ENCODE measurements at regions not wholly inside any gene's neighbourhood (a gene's known extent, or its start where the extent isn't known, plus 50 kb on each side); places are given as distances from the start of the nearest gene placed in this dataset.

DNA sequence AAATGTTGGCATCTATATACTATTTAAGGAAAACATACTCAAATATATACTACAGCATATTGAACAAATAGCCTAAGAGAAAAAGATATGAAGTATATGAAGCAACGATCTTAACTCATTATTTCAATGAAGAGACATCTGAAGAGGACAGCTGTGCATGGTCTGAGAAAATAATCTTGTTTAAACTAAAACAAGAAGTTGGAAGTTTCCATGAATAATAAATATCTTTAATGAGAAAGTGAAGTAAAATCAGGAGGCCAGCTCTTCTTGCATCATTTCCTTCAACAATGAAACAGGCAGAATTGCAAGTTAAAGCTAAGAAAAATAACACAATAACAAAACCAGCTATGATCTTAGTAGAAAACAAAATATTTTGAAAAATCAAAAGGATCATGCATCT lies 1265.4 kb upstream of the MAP3K7 start:
- no peak for DNase-seq

DNA sequence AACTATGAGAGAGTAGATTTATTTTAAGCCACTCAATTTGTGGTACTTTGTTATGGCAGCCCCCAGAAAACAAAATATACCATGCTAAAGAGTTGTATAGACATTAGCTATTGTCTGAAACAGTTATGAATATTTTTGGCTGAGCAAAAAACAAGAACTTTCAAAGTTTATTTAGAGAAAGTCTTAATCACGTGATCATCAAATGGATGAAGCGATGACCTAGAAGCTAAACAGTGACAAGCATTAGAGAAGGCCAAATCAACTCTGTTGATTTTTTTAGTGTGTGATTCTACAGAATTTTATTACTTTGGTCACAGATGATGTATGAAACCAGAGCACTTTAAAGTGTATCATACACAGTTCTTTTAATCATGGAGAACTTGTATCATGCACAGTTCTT lies 1247.9 kb upstream of the MAP3K7 start:
- no peak for DNase-seq

GRCh38 chr6:91827151-91827550 lies 1240.3 kb upstream of the MAP3K7 start:
- DNase-seq: no peak

DNA sequence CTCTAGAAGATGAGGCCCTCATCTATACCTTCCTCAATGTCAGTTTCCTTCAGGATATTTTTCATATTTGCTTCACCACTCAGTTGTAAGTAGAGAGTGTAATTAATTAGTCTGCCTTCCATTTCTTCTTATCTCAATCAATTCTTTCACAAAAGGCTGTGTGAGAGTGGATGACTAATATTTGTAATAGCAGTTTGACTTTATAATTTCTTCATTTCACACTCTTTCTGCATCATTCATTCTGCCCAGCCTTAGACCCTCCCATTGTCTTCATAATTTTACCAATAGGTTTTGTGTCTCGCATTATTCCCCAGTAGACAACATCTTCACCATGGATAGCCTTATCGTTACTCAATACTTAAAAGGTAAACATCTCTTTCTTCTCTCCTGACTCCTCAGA lies 1239.3 kb upstream of the MAP3K7 start:
- DNase-seq: no peak

DNA sequence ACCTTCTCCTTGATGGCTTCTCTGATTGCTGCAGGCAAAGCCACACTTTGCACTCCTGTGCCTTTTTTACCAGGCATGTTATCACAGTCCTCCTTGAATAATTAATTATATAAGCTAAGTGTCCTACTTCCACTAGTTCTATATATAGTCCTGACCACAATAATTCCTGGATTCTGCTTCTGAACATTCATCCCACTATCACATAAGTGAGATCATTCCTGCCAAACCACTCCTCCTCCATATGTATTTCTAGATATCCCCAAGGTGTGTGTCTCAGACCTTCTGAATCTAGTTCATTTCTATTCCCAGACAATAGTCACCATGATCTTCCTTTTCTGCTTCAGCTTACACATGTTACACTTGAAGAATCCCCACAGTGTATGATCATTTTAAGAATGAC lies 1237.5 kb upstream of the MAP3K7 start:
- DNase-seq: no peak

- no peak for DNase-seq
Measured at GRCh38 chr6:91822581-91822980, 1235.7 kb upstream of the MAP3K7 start.

- DNase-seq: no peak
Measured at GRCh38 chr6:91816335-91816734, 1229.5 kb upstream of the MAP3K7 start.

- no peak for DNase-seq
Measured at GRCh38 chr6:91813641-91814040, 1226.8 kb upstream of the MAP3K7 start.

DNA sequence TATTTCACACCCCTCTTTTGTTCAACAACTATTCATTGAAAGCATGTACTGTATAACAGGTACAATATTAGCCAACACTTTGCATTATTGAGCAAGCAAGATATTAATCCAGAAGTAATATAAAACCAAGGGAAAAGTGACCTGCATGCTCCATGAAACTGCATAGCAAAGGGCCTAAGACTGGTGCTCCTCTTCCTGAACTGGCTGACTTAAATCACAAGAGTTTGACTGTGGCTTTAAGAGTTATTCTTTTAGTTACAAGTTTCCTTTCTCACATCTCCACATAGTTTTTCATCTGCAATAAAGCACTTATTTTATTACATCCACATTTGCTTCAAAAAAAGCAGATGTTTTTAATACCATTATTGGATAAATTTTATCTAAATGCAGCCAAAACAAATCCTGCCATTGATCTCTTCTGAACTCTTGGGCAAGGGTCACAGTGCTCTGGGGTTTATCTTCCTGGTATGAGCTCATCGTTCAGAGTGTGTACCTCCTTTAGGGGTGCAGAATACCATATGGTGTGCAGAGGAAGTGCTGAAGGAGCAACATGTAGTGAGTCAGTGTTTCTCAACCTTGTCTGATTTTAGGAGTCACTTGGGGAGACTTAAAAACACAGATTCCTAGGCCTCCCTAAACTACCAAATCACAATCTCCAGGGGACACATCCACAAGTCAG lies 1225.9 kb upstream of the MAP3K7 start:
- DNase-seq: no peak

DNA sequence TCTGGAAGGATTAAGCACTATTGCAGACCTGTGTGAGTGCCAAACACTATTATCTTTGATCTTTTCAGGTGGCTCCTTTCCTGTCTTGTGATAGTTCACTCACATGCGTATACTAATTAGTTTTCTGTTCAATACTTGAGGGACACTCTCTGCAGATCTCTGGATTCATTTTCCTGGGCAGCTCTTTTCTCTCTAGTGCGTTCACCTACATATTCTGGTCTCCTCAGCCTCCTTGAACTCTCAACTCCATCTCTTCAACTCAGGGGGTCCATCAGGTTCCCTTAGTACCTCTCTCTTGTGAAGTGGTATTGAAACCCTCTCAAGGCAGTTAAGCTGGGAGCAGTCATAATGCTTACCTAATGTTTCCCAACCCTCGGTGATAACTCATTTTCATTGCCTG lies 1218.1 kb upstream of the MAP3K7 start:
- DNase-seq: no peak

DNA sequence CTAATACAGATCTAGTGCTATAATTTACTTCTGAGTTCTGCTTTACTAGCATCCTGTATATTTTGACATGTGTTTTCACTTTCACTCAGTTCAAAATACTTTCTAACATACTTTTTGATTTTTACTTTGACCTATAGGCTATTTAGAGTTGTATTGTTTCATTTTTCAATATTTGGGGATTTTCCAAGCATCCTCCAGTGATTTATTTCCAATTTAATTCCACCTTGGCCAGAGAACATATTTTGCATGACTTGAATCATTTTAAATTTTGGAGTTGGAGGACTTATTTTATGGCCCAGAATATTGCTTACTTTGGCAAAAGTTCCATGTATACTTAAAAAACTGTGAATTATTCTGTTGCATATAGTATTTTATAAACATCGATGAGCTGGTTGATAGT lies 1215.6 kb upstream of the MAP3K7 start:
- DNase-seq: no peak

DNA sequence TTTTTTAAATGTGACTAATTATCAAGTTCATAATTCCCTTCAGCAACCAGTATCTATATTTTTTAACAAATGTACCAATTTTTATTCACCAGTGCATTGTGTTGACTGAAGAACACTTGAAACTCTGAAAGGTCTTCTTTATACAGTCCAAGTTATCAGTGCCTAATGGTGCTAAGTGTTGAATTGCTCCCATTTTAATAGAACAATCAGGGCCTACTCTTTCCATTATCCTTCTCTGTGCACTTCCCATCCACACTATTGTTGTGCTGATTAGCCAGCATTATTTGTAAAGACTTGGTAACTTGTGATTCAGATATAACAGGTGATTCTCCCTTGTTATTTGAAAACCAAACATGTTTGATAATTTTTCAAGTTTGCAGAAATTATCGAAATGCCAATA lies 1209.7 kb upstream of the MAP3K7 start:
- DNase-seq: no peak

GRCh38 chr6:91788501-91788900 lies 1201.6 kb upstream of the MAP3K7 start:
- no peak for DNase-seq

GRCh38 chr6:91786474-91787184 lies 1199.8 kb upstream of the MAP3K7 start:
- no peak for DNase-seq

DNA sequence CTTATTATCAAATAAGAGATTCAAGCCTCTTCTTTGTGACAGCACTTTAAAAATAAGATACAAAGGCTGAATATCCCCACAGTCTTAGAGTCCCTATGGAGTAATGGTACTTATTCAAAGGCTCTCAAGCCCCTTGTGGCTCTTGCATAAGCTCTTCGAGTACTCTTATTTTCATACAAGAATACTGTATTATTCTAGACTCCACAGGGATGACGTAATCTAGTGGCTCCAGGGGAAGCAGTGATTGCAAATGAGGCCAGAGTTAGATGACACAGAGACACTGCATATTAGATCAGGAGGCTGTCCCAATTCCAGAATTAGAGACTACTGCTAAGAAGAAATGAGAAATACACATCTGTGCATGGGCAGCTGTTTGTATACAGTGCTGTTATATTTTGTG lies 1195.9 kb upstream of the MAP3K7 start:
- DNase-seq: no peak

DNA sequence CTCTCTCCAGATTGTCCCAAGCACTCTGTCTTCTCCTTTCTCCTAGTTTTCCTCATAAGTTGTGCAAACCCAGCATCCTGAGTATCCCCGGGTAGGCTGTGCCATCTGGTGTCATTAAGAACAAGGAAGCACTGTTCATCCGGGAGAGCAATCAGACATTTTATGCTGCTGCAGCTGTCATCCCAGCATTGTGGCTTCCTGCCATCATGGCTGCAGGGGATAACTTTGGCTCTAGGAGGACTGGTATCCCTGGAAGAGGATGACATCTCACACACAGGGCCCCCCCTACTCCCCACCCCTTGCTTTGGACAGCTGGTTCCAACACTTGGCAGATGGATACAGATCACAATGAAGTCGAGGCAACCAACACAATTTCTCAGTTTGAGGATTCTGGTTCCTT lies 1195.1 kb upstream of the MAP3K7 start:
- peak; percentile 61 for DNase-seq

DNA sequence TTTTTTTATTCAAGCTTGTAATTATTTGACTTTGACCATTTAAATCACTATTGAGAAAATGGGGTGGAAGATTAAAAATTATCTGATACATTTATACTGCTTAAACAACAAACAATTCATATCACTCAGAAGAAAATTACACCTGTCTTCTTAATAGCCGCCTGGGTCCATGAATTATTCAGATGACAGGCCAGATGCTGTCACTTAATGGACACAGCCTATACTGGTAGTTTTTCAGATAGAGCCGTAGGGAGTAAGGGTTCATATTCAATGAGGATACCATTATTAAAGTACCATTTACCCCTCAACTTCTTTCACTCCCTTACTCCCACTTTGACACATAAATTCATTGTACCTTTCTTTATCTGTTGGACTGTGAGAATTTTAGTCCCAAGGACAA lies 1193.4 kb upstream of the MAP3K7 start:
- no peak for DNase-seq

GRCh38 chr6:91761621-91762020 lies 1174.7 kb upstream of the MAP3K7 start:
- DNase-seq: no peak

DNA sequence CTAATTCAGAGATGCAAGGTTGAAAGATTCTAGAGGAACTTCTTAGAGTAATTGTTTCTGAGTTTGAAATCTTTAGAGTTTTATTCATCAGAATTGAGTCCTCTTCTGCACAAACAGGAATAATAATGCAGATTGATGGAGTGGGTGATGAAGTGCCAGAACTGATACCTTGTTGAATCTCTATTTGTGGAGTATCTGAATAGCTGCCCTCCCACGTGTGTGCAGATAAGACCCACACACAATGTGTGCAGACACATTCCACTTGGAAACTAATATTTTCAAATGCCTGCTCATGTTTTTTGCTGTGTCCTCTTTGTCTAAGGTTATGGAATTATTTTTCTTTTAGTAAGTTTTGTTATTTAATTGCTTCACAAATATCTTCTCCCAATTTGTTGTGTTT lies 1167.8 kb upstream of the MAP3K7 start:
- no peak for DNase-seq

GRCh38 chr6:91751526-91751925 lies 1164.7 kb upstream of the MAP3K7 start:
- DNase-seq: no peak

DNA sequence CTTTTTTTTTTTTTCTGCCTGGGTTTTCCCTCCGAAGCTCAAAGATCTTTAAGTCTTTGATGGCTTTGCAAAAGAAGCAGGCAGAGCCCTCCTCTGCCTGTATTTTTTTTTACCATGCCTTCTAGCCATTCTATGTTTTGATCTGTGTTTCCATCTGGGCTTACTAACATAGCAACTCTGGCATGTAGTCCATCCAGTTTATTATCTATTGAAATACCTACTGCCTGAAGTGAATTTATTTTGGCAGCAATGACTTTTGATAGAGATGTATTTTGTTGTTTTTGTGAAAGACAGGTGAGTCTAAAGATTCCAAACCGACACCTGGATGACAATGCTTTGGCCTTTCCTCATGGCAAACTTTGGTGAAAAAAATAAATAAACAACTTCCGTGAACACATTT lies 1157.7 kb upstream of the MAP3K7 start:
- no peak for DNase-seq

DNA sequence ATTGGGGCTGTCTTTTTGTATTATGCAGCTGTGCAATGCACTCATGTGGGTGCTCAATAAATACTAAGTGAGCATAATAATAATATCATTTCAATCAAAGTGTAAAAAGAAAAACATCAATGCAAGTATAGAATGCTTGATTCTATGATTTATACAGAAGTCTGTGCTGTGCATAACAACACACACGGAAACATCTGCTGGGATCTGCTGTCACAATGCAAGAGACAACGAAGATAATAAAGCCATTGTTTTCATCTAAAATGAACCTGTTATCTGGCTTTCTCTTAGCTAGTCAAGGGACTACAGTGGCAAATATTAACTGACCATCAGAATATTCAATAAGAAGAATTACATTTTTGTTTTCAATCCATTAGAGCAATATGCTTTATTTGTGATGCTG lies 1156.9 kb upstream of the MAP3K7 start:
- DNase-seq: no peak

- no peak for DNase-seq
Measured at GRCh38 chr6:91731939-91732338, 1145.1 kb upstream of the MAP3K7 start.

DNA sequence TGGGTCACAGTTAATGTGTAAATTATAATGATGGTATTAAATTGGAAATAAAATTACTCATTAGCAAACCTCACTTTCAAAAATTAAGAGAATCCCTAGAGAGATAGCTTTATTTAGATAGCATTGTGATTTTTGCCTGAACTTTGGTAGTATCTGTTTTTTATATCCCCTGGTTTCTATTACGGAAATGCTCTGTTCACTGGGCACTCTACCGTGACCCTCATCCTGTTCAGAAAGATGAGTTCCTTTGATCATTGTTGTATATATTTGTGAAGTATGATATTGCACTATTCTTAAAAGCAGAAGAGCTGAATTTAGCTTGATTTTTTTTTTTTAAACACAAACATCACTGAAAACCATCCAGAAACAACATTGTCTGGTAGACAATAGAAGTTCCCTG lies 1143.8 kb upstream of the MAP3K7 start:
- no peak for DNase-seq

GRCh38 chr6:91720324-91720723 lies 1133.5 kb upstream of the MAP3K7 start:
- DNase-seq: no peak

Data from DMS153 (cell line).